ENCODE measurements at regions not wholly inside any gene's neighbourhood (a gene's known extent, or its start where the extent isn't known, plus 50 kb on each side); places are given as distances from the start of the nearest gene placed in this dataset.

DNA sequence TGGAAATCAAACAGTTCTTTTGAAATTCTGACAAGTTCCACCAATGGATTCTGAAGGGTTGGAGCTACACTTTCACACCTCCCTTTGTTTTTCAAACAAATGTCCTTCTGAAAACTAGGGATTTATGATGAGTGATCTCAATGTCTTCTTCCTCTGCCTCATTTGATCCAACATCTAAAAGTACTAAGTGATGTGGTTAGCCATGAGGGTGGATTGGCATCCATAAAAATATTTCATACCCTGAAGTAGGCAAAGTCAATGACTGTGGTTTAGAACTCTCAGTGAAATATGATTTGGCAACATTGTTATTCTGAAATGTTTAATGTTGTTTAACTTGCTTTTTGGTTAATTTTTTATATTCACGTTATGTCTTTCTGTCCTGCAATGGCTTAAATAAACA, 136.9 kb downstream of the MBL2 start:
- Histone ChIP-seq H2AFZ (ENCODE audit: low read depth, low read length, poor library complexity, severe bottlenecking) (no peak overlapping the region), H3K27me3 (ENCODE audit: insufficient read depth, low read length) (no peaks in the 10 kb centered on the region), H3K4me3 (replicated peaks in 1 of 2; ENCODE audit: low read depth in 1 of 2, low read length in 2 of 2) (no peak overlapping the region), H3K27ac (ENCODE audit: low read depth, low read length) (no peak overlapping the region), H3K9me2 (ENCODE audit: insufficient read depth) (no peaks in the 10 kb centered on the region), H3K4me1 (ENCODE audit: control insufficient read depth in 1 of 2, insufficient read depth in 2 of 2, low read length in 2 of 2) (peaks cover 0 to 6% of the 10 kb centered on the region in 2 experiments; a peak in 1 of 4 replicates), H3K9ac (ENCODE audit: low read length) (no peak overlapping the region), H3K36me3 (ENCODE audit: control insufficient read depth in 1 of 2, insufficient read depth in 2 of 2, low read length in 2 of 2) (no peaks in the 10 kb centered on the region), H3K4me2 (ENCODE audit: low read length) (no peak overlapping the region), H4K20me1 (ENCODE audit: insufficient read depth) (no peaks in the 10 kb centered on the region), H3K79me2 (ENCODE audit: insufficient read depth, low read length) (no peaks in the 10 kb centered on the region), H3K9me3 (ENCODE audit: control insufficient read depth in 1 of 2, insufficient read depth in 1 of 2, low read depth in 1 of 2, low read length in 2 of 2) (no peaks in the 10 kb centered on the region)
- TF ChIP-seq CEBPB (IDR thresholded peaks at IDR 0.05; ENCODE audit: low read depth) (no peak), ZNF274 (IDR thresholded peaks at IDR 0.05; ENCODE audit: low read depth, low read length) (no peak), SIN3A (IDR thresholded peaks at IDR 0.05; ENCODE audit: low read depth) (no peak), SP1 (IDR thresholded peaks at IDR 0.05; ENCODE audit: low read depth) (no peak), JUND (IDR thresholded peaks at IDR 0.05) (no peak), POLR2A (IDR thresholded peaks at IDR 0.05; ENCODE audit: borderline replicate concordance, extremely low read depth, insufficient read depth, insufficient read length) (no peak)
- TF ChIP-seq, protein P1, sequence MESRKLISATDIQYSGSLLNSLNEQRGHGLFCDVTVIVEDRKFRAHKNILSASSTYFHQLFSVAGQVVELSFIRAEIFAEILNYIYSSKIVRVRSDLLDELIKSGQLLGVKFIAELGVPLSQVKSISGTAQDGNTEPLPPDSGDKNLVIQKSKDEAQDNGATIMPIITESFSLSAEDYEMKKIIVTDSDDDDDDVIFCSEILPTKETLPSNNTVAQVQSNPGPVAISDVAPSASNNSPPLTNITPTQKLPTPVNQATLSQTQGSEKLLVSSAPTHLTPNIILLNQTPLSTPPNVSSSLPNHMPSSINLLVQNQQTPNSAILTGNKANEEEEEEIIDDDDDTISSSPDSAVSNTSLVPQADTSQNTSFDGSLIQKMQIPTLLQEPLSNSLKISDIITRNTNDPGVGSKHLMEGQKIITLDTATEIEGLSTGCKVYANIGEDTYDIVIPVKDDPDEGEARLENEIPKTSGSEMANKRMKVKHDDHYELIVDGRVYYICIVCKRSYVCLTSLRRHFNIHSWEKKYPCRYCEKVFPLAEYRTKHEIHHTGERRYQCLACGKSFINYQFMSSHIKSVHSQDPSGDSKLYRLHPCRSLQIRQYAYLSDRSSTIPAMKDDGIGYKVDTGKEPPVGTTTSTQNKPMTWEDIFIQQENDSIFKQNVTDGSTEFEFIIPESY (IDR thresholded peaks at IDR 0.05; ENCODE audit: extremely low read depth, insufficient replicate concordance, low read length), result no peak
- TF ChIP-seq, protein P2, sequence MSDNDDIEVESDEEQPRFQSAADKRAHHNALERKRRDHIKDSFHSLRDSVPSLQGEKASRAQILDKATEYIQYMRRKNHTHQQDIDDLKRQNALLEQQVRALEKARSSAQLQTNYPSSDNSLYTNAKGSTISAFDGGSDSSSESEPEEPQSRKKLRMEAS (IDR thresholded peaks at IDR 0.05), result no peak
- ChIA-PET CTCF (no interaction called here), POLR2A (no interaction called here), RAD21 (ENCODE audit: low non-redundant PET in 1 of 2, low total read pairs in 2 of 2, uncharacterized antibody in 2 of 2, unreplicated experiment in 2 of 2) (no interaction called here)
- no peak for DNase-seq (ENCODE audit: low read depth, low spot score)
- no peak for ATAC-seq
- intact Hi-C loops (cut with micrococcal nuclease), result no loop called here
- no TSS peak for BruUV-seq (replicated peaks)

DNA sequence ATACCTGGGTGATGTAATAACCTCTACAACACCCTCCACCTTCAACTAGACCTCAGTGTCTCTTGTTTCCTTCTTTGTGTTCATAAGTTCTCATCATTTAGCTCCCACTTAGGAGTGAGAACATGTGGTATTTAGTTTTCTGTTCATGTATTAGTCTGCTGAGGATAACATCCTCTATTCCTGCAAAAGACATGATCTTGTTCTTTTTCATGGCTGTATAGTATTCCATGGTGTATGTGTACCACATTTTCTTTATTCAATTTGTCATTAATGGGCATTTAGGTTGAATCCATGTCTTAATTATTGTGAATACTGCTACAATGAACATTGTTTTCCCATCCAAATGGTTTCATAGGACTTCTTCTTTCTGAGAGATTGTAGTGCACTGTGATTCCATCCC, 135.7 kb downstream of the MBL2 start:
- DNase-seq (ENCODE audit: low read depth, low spot score) (no peak), ATAC-seq (no peak)
- Histone ChIP-seq H3K4me1 (ENCODE audit: control insufficient read depth in 1 of 2, insufficient read depth in 2 of 2, low read length in 2 of 2) (peaks cover 0 to 6% of the 10 kb centered on the region in 2 experiments; a peak in 1 of 4 replicates), H3K27ac (ENCODE audit: low read depth, low read length) (no peak overlapping the region), H3K9me2 (ENCODE audit: insufficient read depth) (no peaks in the 10 kb centered on the region), H3K4me3 (replicated peaks in 1 of 2; ENCODE audit: low read depth in 1 of 2, low read length in 2 of 2) (no peak overlapping the region), H3K36me3 (ENCODE audit: control insufficient read depth in 1 of 2, insufficient read depth in 2 of 2, low read length in 2 of 2) (no peaks in the 10 kb centered on the region), H3K9me3 (ENCODE audit: control insufficient read depth in 1 of 2, insufficient read depth in 1 of 2, low read depth in 1 of 2, low read length in 2 of 2) (no peaks in the 10 kb centered on the region), H3K9ac (ENCODE audit: low read length) (no peak overlapping the region), H2AFZ (ENCODE audit: low read depth, low read length, poor library complexity, severe bottlenecking) (no peak overlapping the region), H3K27me3 (ENCODE audit: insufficient read depth, low read length) (no peaks in the 10 kb centered on the region), H3K79me2 (ENCODE audit: insufficient read depth, low read length) (no peaks in the 10 kb centered on the region), H4K20me1 (ENCODE audit: insufficient read depth) (no peaks in the 10 kb centered on the region), H3K4me2 (ENCODE audit: low read length) (no peak overlapping the region)
- intact Hi-C loops (cut with micrococcal nuclease), result no loop called here
- no TSS peak for BruUV-seq (replicated peaks)
- CTCF ChIA-PET, result no interaction called here
- POLR2A ChIA-PET, result no interaction called here
- RAD21 ChIA-PET (ENCODE audit: low non-redundant PET in 1 of 2, low total read pairs in 2 of 2, uncharacterized antibody in 2 of 2, unreplicated experiment in 2 of 2), result no interaction called here
- no peak for TF ChIP-seq SIN3A (IDR thresholded peaks at IDR 0.05; ENCODE audit: low read depth)
- TF ChIP-seq JUND (IDR thresholded peaks at IDR 0.05), result no peak
- TF ChIP-seq EZH2 (IDR thresholded peaks at IDR 0.05), result no peak
- TF ChIP-seq ELF1 (IDR thresholded peaks at IDR 0.05; ENCODE audit: borderline replicate concordance, low read depth), result no peak
- no peak for TF ChIP-seq POLR2AphosphoS5 (IDR thresholded peaks at IDR 0.05; ENCODE audit: low read depth, low read length)
- no peak for TF ChIP-seq ZNF274 (IDR thresholded peaks at IDR 0.05; ENCODE audit: low read depth, low read length)
- TF ChIP-seq FOSL1 (IDR thresholded peaks at IDR 0.05; ENCODE audit: low read depth), result no peak
- no peak for TF ChIP-seq POLR2A (IDR thresholded peaks at IDR 0.05; ENCODE audit: borderline replicate concordance, extremely low read depth, insufficient read depth, insufficient read length)
- no peak for TF ChIP-seq SRF (IDR thresholded peaks at IDR 0.05; ENCODE audit: low read depth)
- no peak for TF ChIP-seq CEBPB (IDR thresholded peaks at IDR 0.05; ENCODE audit: low read depth)
- TF ChIP-seq, protein P1 (IDR thresholded peaks at IDR 0.05; ENCODE audit: extremely low read depth, insufficient replicate concordance, low read length), result no peak

All from HCT116 (cell line).